Neural cell (in vitro differentiated cells): ENCODE measurements at regions not wholly inside any gene's neighbourhood (a gene's known extent, or its start where the extent isn't known, plus 50 kb on each side); places are given as distances from the start of the nearest gene placed in this dataset.

Experiments used
- CTCF ChIP-seq: fragments of 450-650 bp; IDR thresholded peaks from 2 replicates; pipeline ENCODE4 v1.5.1; 2014; ENCODE audit warnings: antibody characterized with exemption, mild to moderate bottlenecking, moderate library complexity; ENCODE audit not compliant: poor library complexity, severe bottlenecking
- EZH2 ChIP-seq: fragments of 200-600, 300-800 bp; shearing (Covaris generic), sonication (generic); IDR thresholded peaks from 2 replicates; pipeline ENCODE4 v1.6.1; 2014; ENCODE audit warnings: antibody characterized with exemption, low read length, borderline replicate concordance, mild to moderate bottlenecking; ENCODE audit not compliant: insufficient read depth, poor library complexity, severe bottlenecking
- MXI1 ChIP-seq: fragments of 450-650 bp; conservative IDR thresholded peaks from 2 replicates; pipeline ENCODE4 v1.6.1; 2014; ENCODE audit warnings: antibody characterized with exemption, mild to moderate bottlenecking; ENCODE audit not compliant: poor library complexity, severe bottlenecking
- POLR2AphosphoS5 ChIP-seq: IDR thresholded peaks from 2 replicates; pipeline ENCODE4 v1.6.1; 2012
- SMC3 ChIP-seq: fragments of 450-650 bp; conservative IDR thresholded peaks from 2 replicates; pipeline ENCODE4 v1.6.1; 2014; ENCODE audit warnings: antibody characterized with exemption, mild to moderate bottlenecking, moderate library complexity; ENCODE audit not compliant: poor library complexity

GRCh38 chr12:130263025-130263424 is 74.7 kb upstream of the PIWIL1 start:
- TF ChIP-seq CTCF (no peak), MXI1 (no peak), EZH2 (no peak), POLR2AphosphoS5 (no peak), SMC3 (no peak)
